ENCODE measurements at regions not wholly inside any gene's neighbourhood (a gene's known extent, or its start where the extent isn't known, plus 50 kb on each side); places are given as distances from the start of the nearest gene placed in this dataset.

- Mint-ChIP-seq H3K4me1 (ENCODE audit: unreplicated experiment) (no peaks in the 10 kb centered on the region), H3K9me3 (ENCODE audit: unreplicated experiment) (no peaks in the 10 kb centered on the region), H3K36me3 (ENCODE audit: unreplicated experiment) (no peaks in the 10 kb centered on the region), H3K4me3 (ENCODE audit: unreplicated experiment) (no peak overlapping the region), H3K27me3 (ENCODE audit: unreplicated experiment) (no peaks in the 10 kb centered on the region), H3K27ac (ENCODE audit: unreplicated experiment) (no peak overlapping the region)
- TF ChIP-seq CTCF (IDR thresholded peaks at IDR 0.05): no peak
- DNase-seq (ENCODE audit: extremely low spot score, unreplicated experiment): no peak
These were observed 1777.5 kb upstream of the PCDH7 start for GRCh38 chr4:28942631-28943030.

GRCh38 chr4:28947374-28947773 lies 1772.8 kb upstream of the PCDH7 start:
- no peak overlapping the region for H3K27ac Mint-ChIP-seq (ENCODE audit: unreplicated experiment)
- H3K27me3 Mint-ChIP-seq (ENCODE audit: unreplicated experiment): no peaks in the 10 kb centered on the region
- no peak overlapping the region for H3K4me3 Mint-ChIP-seq (ENCODE audit: unreplicated experiment)
- no peaks in the 10 kb centered on the region for H3K9me3 Mint-ChIP-seq (ENCODE audit: unreplicated experiment)
- no peak for TF ChIP-seq CTCF (IDR thresholded peaks at IDR 0.05)
- H3K36me3 Mint-ChIP-seq (ENCODE audit: unreplicated experiment): no peaks in the 10 kb centered on the region
- DNase-seq (ENCODE audit: extremely low spot score, unreplicated experiment): no peak
- H3K4me1 Mint-ChIP-seq (ENCODE audit: unreplicated experiment): no peaks in the 10 kb centered on the region

- DNase-seq (ENCODE audit: extremely low spot score, unreplicated experiment): no peak
- H3K27ac Mint-ChIP-seq (ENCODE audit: unreplicated experiment): no peak overlapping the region
These were observed 1771.7 kb upstream of the PCDH7 start for GRCh38 chr4:28948501-28948900.

GRCh38 chr4:28966982-28967381 lies 1753.2 kb upstream of the PCDH7 start:
- no peaks in the 10 kb centered on the region for H3K36me3 Mint-ChIP-seq (ENCODE audit: unreplicated experiment)
- no peaks in the 10 kb centered on the region for H3K9me3 Mint-ChIP-seq (ENCODE audit: unreplicated experiment)

More at GRCh38 chr4:28948501-28948900, 1771.7 kb upstream of the PCDH7 start:
- no peaks in the 10 kb centered on the region for H3K27me3 Mint-ChIP-seq (ENCODE audit: unreplicated experiment)
- H3K36me3 Mint-ChIP-seq (ENCODE audit: unreplicated experiment): no peaks in the 10 kb centered on the region
- TF ChIP-seq CTCF (IDR thresholded peaks at IDR 0.05): no peak
- H3K4me3 Mint-ChIP-seq (ENCODE audit: unreplicated experiment): no peak overlapping the region
- H3K4me1 Mint-ChIP-seq (ENCODE audit: unreplicated experiment): peaks cover 3% of the 10 kb centered on the region
- H3K9me3 Mint-ChIP-seq (ENCODE audit: unreplicated experiment): no peaks in the 10 kb centered on the region

More at GRCh38 chr4:28966982-28967381, 1753.2 kb upstream of the PCDH7 start:
- TF ChIP-seq CTCF (IDR thresholded peaks at IDR 0.05): no peak
- peaks cover 1% of the 10 kb centered on the region for H3K4me1 Mint-ChIP-seq (ENCODE audit: unreplicated experiment)
- H3K4me3 Mint-ChIP-seq (ENCODE audit: unreplicated experiment): no peak overlapping the region
- H3K27ac Mint-ChIP-seq (ENCODE audit: unreplicated experiment): no peak overlapping the region
- no peaks in the 10 kb centered on the region for H3K27me3 Mint-ChIP-seq (ENCODE audit: unreplicated experiment)
- no peak for DNase-seq (ENCODE audit: extremely low spot score, unreplicated experiment)

Data from osteocyte (in vitro differentiated cells).